KBM-7 (cell line): ENCODE measurements at regions not wholly inside any gene's neighbourhood (a gene's known extent, or its start where the extent isn't known, plus 50 kb on each side); places are given as distances from the start of the nearest gene placed in this dataset.

Experiments used
- DNase-seq: peaks from one replicate; pipeline ENCODE4 v3.0.0-alpha.2; 2015
- in situ Hi-C: fragments of 300-500 bp; cut with MboI; formaldehyde crosslinking; loops from 2 replicates; pipeline ENCODE4 v1.14.3; 2020; ENCODE audit warnings: low sequenced_read_pairs, low pct_unique_long_range_greater_than_20kb, mixed read lengths

- no peak for DNase-seq
- in situ Hi-C loops = no loop called here
Measured at GRCh38 chr6:126419901-126420300, 80.0 kb downstream of the CENPW start.

DNA sequence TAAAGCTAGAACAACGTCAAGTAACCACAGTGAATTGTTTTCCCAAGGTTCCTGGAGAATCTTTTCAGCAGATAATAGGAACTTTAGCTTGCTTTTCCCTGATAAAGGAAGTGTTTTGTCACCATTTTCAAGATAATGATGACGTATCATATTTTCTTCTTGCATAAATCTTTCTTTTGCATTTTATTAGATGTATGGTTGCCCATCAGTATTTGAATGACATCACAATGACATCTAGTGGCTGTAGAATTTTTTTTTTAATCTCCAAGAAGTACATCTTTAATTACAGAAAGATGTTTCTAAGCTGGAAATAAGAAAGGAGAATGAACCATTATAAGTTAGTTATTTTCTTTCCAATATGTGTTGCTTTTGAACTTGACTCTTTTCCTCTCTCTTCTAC lies 83.0 kb downstream of the CENPW start:
- in situ Hi-C loops = no loop called here
- DNase-seq = no peak

GRCh38 chr6:126427713-126428112 lies 87.8 kb downstream of the CENPW start:
- in situ Hi-C loops = no loop called here
- DNase-seq = no peak

DNA sequence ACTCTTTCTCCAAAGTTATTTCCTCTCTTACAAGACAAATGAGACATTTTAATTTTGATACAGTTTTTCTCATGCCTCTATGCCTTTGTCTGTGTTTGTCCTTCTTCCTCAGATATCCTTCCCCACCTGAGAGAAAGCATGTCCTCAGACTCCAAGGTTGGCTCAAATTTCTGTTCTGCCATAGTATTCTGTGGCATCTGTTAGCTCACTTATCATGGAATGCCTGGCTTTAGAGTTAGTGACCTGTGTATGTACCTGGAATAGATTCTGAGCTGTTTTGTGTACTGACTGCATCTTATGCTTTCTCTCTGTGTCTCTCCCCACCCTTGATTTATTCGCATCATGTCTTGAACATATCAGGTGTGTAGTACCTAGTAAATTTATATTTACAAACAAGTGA lies 90.0 kb downstream of the CENPW start:
- in situ Hi-C loops = no loop called here
- DNase-seq = no peak

DNA sequence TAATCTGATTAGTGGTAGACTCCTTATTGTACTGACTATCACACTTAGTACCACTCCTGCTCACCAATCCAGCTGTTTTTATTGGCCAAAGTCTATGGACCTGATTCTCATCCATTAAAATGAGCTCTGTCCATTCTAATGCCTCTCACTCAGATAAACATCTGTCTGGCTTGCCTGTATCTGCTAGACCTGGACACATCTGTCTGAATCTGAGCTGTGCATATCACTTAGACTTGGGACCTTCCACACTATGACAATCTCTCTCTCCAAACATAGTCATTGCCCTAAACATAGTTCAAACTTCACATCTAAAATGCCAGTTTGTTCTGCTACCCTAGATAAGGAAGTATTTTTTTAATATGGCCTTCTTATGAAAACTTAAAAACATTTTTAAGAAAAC lies 92.6 kb downstream of the CENPW start:
- in situ Hi-C loops = no loop called here
- DNase-seq = no peak

- in situ Hi-C loops = no loop called here
Measured at GRCh38 chr6:126433927-126434326, 94.0 kb downstream of the CENPW start.

GRCh38 chr6:126437205-126437604 lies 97.3 kb downstream of the CENPW start:
- no peak for DNase-seq

More at GRCh38 chr6:126433927-126434326, 94.0 kb downstream of the CENPW start:
- no peak for DNase-seq

DNA sequence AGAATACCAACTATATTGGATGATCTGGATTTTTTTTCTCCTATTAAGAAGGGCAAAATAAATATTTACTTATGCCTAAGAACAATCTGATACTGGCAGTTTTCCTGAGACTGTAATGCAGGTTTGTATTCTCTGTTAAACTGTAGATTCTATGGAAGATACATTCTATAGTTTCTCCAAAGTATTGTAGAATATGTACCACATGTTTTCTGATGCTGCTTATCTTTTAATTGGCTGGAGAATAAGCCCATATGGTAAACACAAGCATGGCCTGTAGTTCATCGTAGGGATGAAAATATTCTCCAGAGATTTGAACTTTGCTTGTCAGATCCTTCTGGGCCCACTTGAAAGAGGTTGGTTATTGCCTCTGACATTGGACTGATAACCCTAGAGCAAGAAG lies 99.1 kb downstream of the CENPW start:
- in situ Hi-C loops = no loop called here
- DNase-seq = no peak

More at GRCh38 chr6:126437205-126437604, 97.3 kb downstream of the CENPW start:
- in situ Hi-C loops = no loop called here

- in situ Hi-C loops = no loop called here
- no peak for DNase-seq
Measured at GRCh38 chr6:126440923-126441322, 101.0 kb downstream of the CENPW start.

GRCh38 chr6:126444659-126445273 lies 104.9 kb downstream of the CENPW start:
- in situ Hi-C loops = no loop called here
- no peak for DNase-seq

DNA sequence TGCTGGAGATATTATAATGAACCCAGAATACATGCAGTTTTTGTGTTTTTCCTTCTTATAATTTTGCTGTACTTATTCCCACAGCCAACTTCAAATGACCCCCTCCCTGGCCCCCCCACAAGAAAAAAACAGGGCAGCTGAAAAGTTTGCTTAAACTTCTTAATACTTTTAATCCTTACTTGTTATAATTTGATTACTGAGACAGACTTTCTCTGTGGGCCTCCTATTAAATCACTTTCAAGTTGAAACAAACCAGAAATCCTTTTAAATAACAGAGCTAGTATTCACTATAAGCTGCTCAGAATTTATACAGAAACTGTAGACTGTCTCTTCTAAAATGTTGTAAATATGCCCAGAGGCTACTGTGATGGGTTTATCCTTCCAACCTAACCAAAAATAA lies 106.3 kb downstream of the CENPW start:
- DNase-seq = no peak
- in situ Hi-C loops = no loop called here

DNA sequence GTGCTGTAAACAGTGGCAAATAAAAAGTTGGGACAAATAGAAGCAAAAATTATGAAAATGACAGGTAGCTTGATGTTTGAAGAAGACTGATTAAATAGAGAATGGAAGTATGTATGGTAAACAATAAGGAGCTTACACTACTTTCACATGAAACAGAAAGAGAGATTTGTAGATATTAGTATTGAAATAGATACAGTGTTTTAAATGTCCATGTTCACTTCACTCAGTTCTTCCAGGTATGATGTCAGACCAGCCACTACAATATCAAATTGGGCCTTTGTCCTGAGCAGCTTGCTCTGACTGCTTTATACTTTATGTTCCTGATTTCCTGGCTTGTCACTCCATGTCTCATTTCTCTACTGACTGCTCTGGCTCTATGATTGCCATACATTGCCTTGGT lies 107.5 kb downstream of the CENPW start:
- DNase-seq = no peak
- in situ Hi-C loops = no loop called here

DNA sequence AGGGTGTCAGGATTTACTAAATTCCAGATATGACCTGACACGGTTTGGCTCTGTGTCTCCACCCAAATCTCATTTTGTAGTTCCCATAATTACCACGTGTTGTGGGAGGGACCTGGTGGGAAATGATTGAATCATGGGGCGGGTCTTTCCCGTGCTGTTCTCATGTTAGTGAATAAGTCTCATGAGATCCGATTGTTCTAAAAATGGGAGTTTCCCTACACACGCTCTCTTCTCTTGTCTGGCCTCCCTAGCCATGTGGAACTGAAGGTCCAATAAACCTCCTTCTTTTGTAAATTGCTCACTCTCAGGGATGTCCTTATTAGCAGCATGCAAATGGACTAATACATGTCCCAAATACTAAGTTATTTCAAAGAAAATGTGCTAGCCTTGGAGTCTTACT lies 121.1 kb downstream of the CENPW start:
- no peak for DNase-seq
- in situ Hi-C loops = no loop called here

DNA sequence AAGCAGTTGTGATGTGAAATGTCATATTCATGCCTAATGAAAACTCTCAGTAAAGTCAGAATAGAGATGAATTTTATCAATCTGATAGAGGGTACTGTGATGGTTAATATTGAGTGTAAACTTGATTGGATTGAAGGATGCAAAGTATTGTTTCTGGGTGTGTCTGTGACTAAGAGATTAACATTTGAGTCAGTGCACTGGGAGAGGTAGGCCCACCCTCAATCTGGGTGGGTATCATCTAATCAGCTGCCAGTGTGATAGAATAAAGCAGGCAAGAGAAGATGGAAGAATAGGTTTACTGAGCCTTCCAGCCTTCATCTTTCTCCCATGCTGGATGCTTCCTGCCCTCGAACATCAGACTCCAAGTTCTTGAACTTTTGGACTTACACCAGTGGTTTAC lies 124.3 kb downstream of the CENPW start:
- in situ Hi-C loops = no loop called here
- no peak for DNase-seq

GRCh38 chr6:126475449-126475848 lies 135.5 kb downstream of the CENPW start:
- in situ Hi-C loops = no loop called here
- no peak for DNase-seq

GRCh38 chr6:126477678-126478077 lies 137.8 kb downstream of the CENPW start:
- in situ Hi-C loops = no loop called here
- DNase-seq = no peak

DNA sequence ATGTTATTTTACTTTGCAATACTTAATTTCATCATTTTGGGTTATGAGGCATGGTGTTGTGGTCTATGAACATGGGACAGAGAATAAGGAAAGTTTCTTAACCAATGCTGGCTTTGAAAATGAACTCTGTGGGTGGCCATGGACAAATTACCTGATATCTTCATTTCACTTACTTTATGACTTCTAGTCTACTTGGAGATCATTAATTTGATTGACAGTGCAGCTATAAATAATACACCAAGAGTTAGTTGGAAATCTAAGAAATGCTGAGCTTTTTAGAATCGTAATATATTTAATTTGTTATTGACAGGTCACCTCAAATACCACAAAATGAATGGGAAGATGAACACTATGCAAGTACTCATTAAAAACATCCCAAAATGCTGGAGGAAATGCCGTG lies 140.4 kb downstream of the CENPW start:
- DNase-seq = no peak

DNA sequence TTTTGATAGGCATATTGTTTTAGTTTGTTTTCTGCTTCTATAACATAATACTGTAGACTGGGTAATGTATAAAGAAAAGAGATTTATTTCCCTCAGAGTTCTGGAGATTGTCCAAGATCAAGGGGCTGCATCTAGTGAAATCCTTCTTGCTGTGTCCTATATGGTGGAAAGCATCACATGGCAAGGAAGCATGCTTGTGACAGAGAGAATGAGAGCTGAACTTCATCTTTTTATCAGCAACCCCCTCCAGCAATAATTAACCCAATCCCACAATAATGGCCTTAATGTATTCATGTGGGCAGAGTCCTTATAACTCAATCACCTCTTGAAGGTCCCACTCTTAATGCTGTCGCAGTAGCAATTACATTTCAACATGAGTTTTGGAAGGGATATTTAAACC lies 141.4 kb downstream of the CENPW start:
- DNase-seq = no peak
- in situ Hi-C loops = no loop called here

More for the DNA sequence above, 140.4 kb downstream of the CENPW start:
- in situ Hi-C loops = no loop called here

GRCh38 chr6:126504792-126505191 lies 164.9 kb downstream of the CENPW start:
- DNase-seq = no peak
- in situ Hi-C loops = no loop called here

DNA sequence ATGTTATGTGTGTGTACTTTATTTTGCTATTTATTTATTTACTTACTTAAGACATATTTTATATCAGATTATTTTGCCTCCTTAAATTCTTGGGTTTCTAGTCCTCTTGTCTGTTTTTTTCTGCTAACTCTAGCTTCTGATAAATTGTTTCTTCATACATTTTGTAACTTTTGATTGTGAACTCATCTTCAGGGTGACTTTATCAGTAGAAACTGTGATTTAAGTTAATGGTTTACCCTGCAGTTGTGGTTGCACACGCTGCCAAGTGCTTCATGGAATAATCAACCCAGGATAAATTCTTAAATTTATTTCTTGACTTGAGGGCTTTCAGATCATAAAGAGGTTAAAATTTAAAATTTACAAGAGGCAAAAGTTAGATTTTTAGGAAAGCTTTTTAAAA lies 173.3 kb downstream of the CENPW start:
- DNase-seq = no peak
- in situ Hi-C loops = no loop called here

DNA sequence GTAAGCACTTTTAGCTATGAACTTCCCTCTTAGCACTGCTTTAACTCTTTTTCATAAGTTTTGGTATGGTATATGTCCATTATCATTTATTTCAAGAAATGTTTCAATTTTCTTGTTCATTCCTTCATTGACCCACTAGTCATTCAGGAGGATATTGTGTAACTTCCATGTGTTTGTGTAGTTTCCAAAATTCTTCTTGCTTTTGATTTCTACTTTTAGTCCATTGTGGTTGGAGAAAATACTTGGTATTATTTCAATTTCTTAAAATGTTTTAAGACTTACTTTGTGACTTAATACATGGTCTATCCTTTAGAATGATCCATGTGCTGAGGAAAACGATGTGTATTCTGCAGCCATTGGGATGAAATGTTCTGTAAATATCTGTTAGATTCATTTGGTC lies 176.5 kb downstream of the CENPW start:
- in situ Hi-C loops = no loop called here

More for the DNA sequence above, 176.5 kb downstream of the CENPW start:
- DNase-seq = no peak
